Urinary bladder (tissue), 3 donors: ENCODE measurements at regions not wholly inside any gene's neighbourhood (a gene's known extent, or its start where the extent isn't known, plus 50 kb on each side); places are given as distances from the start of the nearest gene placed in this dataset.
"Not testable (repeated sequence)": the region's sequence is repeated elsewhere in the genome, so short reads cannot be mapped to it uniquely, and the experiment has no call there.

Experiments used
- DNase-seq: peaks from one replicate; pipeline ENCODE4 v3.0.0-alpha.2; 2015; ENCODE audit errors: extremely low spot score
- H3K27ac ChIP-seq: one replicate; pipeline ENCODE4 v1.5.1; 2013; ENCODE audit warnings: low read depth, mild to moderate bottlenecking, moderate library complexity
- H3K36me3 ChIP-seq: one replicate; pipeline ENCODE4 v1.6.1; 2013; ENCODE audit warnings: mild to moderate bottlenecking, moderate library complexity; ENCODE audit not compliant: insufficient read depth
- H3K4me1 ChIP-seq: one replicate; pipeline ENCODE4 v1.6.1; 2013; ENCODE audit warnings: mild to moderate bottlenecking, moderate library complexity; ENCODE audit not compliant: insufficient read depth
- H3K4me3 ChIP-seq: one replicate; pipeline ENCODE4 v1.5.1; 2013; ENCODE audit warnings: low read depth, low read length
- WGBS: extraction: QIAGEN DNeasy Blood & Tissue Kit; methylation state at CpG from one replicate; pipeline ENCODE4 v1.1.7; 2013; 5-methylcytosine and 5-hydroxymethylcytosine counted together
- donor health status: healthy with polysubstance abuse.
- donor health status: healthy.

DNA sequence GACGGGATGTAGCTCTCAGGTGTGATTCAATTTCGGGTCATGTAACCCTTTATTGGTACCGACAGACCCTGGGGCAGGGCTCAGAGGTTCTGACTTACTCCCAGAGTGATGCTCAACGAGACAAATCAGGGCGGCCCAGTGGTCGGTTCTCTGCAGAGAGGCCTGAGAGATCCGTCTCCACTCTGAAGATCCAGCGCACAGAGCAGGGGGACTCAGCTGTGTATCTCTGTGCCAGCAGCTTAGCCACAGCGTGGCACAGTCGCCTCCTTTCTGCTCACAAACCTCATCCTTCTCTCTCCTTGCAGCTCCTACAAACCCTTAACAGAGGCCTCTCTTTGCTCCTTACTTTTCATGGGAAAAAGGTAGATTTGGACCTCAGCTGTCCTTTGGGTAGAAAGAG, 197.5 kb upstream of the PRSS58 start:
- Histone ChIP-seq H3K36me3 (no peaks in the 10 kb centered on the region), H3K4me3 (no peak overlapping the region), H3K27ac (no peak overlapping the region), H3K4me1 (no peaks in the 10 kb centered on the region)
- no peak for DNase-seq
- WGBS, result 87% methylated on average over 10 of the region's 10 CpGs

DNA sequence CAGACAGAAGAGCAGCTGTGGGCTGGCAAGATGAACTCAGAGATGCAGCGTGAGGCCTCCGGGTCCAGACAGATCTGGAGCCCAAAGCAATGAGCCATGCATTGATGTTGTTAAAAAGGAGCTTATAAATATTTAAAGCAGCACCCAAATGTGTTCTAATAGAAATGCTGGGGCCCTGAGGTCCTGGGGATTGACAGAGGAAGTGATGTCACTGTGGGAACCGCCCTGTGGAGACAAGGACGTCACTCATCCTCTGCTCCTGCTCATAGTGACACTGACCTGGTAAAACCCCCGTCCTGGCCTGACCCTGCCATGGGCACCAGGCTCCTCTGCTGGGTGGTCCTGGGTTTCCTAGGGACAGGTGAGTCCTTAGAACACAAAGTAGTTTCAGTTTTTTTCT, 197.0 kb upstream of the PRSS58 start:
- no peak for DNase-seq
- Histone ChIP-seq H3K4me3 (no peak overlapping the region), H3K4me1 (no peaks in the 10 kb centered on the region), H3K36me3 (no peaks in the 10 kb centered on the region), H3K27ac (no peak overlapping the region)
- WGBS, result 71% methylated on average over 5 of the region's 5 CpGs

DNA sequence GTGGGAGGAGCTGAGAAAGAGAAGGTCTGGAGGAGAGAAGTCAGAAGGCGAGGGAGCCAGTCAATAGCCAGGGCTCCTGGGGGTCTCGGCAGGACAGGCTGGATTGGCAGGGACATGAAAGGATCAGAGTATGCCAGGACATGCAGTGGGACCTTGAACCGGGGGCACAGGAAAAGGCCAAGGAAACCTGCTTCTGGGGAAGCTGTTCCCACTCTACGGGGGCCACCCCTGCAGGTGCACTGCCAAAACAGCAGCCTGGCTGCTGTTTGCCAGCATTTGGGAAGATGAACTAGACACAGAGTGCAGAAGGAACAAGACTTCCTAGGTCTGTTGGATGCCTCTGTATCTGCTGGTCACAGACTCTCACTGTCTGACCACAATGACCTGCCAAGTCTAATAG, 194.9 kb upstream of the PRSS58 start:
- no peaks in the 10 kb centered on the region for H3K4me1 ChIP-seq
- DNase-seq, result no peak
- WGBS, result 71% methylated on average over 4 of the region's 4 CpGs
- no peak overlapping the region for H3K4me3 ChIP-seq
- no peak overlapping the region for H3K27ac ChIP-seq
- no peaks in the 10 kb centered on the region for H3K36me3 ChIP-seq

DNA sequence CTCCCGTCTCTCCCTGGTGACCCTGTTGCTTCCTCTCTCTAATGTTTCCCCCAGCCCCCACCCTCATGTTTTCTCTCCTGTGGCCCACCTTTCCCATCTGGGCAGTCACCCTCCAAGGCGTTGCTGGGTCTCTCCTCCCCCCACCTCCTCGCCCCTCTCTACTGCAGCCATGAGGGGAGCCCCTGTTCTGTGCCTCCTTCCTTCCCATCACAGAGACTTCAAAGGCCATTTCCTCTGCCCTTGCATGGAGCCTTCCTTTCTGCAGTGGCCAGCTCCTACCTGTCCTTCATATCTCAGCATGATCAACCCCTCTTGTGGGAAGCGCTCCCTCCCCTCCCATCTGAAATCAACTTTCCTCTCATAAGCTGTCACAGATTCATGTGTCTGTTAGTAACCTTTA, 194.0 kb upstream of the PRSS58 start:
- Histone ChIP-seq H3K36me3 (no peaks in the 10 kb centered on the region), H3K4me3 (no peak overlapping the region), H3K27ac (no peak overlapping the region), H3K4me1 (no peaks in the 10 kb centered on the region)
- 71% methylated on average over 4 of the region's 4 CpGs for WGBS
- no peak for DNase-seq

- no peak for DNase-seq
- H3K27ac ChIP-seq, result no peak overlapping the region
- WGBS, result 76% methylated on average over 5 of the region's 5 CpGs
Measured at GRCh38 chr7:142451296-142451695, 193.4 kb upstream of the PRSS58 start.

DNA sequence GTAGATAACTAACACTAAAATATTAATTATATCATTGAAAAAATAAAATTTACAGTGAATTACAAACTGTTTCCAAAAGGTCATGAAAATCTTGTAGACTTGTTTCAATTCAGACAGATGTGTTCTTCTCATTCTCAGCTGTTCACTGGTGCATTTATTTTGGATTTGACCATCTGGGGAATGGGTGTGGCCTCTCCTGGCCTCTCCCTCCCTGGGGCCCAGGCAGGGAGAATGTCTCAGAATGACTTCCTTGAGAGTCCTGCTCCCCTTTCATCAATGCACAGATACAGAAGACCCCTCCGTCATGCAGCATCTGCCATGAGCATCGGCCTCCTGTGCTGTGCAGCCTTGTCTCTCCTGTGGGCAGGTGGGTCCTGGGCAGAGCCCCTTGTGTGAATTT, 192.8 kb upstream of the PRSS58 start:
- H3K4me3 ChIP-seq, result no peak overlapping the region

More at GRCh38 chr7:142451296-142451695, 193.4 kb upstream of the PRSS58 start:
- no peaks in the 10 kb centered on the region for H3K4me1 ChIP-seq
- no peaks in the 10 kb centered on the region for H3K36me3 ChIP-seq
- H3K4me3 ChIP-seq, result no peak overlapping the region

DNA sequence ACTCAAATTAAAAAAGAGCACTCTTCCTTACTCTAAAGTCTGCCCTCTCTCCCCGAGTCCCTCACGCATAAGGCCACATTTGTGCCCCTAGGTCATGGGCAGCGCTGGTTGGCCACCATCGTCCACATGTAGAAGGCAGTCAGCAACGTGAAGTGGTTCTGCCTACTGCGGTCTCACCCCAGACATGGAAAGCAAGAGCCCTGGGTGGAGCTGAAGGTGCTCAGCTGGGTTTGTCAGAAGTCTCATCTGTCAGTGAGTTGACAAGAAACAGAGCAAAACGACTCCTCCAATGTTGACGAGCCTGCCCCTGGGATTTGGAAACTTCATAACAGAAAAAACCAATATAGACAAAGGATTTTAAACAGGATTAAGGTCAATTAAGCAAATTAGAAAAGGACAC, 192.3 kb upstream of the PRSS58 start:
- Histone ChIP-seq H3K36me3 (no peaks in the 10 kb centered on the region), H3K4me1 (no peaks in the 10 kb centered on the region), H3K27ac (no peak overlapping the region), H3K4me3 (no peak overlapping the region)
- 64% methylated on average over 8 of the region's 8 CpGs for WGBS
- DNase-seq, result no peak

More for the DNA sequence above, 192.8 kb upstream of the PRSS58 start:
- no peak overlapping the region for H3K27ac ChIP-seq
- H3K4me1 ChIP-seq, result no peaks in the 10 kb centered on the region
- no peaks in the 10 kb centered on the region for H3K36me3 ChIP-seq
- DNase-seq, result no peak
- WGBS, result 95% methylated on average over 2 of the region's 2 CpGs

GRCh38 chr7:142448857-142449256, 191.0 kb upstream of the PRSS58 start:
- H3K4me1 ChIP-seq, H3K4me3 ChIP-seq, H3K36me3 ChIP-seq, DNase-seq, H3K27ac ChIP-seq: not testable (repeated sequence)
- 82% methylated on average over 8 of the region's 8 CpGs for WGBS

DNA sequence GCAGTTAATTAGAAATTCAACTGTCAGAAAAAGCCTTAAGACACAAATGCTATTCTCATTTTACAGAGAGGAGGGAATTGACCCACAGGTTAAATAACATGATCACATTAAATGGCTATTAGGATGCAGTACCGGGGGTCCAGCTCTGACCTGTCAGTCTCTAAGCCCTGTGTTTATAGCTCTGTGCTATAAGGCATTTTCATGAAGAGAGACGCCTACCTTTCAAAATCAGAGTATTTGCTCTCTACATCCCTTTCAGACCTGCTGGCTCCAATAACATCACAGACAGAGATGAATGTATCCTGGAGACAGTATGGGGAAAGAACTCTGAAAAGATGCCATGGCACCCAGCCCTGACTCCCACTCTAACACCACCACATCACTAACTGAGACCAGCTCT, 189.9 kb upstream of the PRSS58 start:
- Histone ChIP-seq H3K4me1 (no peaks in the 10 kb centered on the region), H3K4me3 (no peak overlapping the region), H3K27ac (no peak overlapping the region), H3K36me3 (no peaks in the 10 kb centered on the region)
- DNase-seq, result no peak
- 28% methylated on average over 2 of the region's 2 CpGs for WGBS

DNA sequence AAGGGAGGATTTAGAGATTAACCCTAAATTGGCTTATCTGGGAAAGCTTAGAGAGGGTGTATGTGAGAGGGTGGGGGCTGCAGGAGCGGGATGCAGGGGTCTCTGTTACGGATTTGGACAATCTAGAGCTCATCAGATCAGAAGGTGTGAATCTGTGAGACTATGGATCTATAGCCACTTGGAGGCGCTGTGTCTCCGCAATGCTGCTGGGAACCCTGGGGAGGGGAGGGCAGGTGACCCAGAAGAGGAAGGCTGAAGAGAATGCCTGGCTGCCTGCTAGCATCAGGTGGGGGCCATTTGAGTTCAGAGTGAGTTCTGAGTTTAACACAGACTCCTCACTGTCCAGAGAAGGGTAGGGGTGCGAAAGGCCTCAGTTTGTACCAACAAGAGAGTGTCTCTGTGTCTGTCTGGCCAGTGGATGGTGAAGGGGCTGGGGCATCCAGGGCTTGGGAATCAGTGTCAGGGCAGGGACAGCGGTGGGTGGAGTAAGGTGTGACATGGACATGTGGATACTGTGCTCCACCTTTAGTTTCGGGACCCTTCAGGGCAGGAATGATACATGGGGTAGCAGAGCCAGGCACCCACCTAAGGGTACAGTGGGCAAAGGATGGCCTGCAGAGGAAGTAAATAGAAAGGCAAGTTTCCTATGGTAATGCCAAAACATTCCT, 187.3 kb upstream of the PRSS58 start:
- no peaks in the 10 kb centered on the region for H3K4me1 ChIP-seq
- 58% methylated on average over 7 of the region's 7 CpGs for WGBS
- H3K27ac ChIP-seq, result no peak overlapping the region
- DNase-seq, result no peak
- H3K36me3 ChIP-seq, result no peaks in the 10 kb centered on the region
- H3K4me3 ChIP-seq, result no peak overlapping the region

- DNase-seq, result no peak
Measured at GRCh38 chr7:142443216-142444010, 185.6 kb upstream of the PRSS58 start.

DNA sequence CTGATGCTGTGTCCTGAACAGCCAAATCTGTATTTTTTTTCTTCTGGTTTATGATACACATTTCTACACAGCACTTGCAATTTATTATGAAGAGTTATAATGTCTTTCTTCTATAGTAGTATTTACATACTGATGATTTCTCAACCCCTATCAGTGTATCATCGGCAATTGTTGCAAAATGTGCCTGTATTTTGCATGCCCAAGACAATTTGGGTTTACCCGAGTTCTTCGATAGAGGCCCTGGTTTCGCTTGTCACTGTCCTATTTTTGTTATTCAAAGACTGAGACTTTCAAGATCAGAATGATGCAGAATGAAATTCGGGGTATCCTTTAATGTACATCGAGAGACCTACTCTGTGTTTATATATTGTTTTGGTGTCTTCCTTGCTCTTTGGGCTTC, 184.5 kb upstream of the PRSS58 start:
- no peaks in the 10 kb centered on the region for H3K36me3 ChIP-seq
- 88% methylated on average over 6 of the region's 6 CpGs for WGBS

More at GRCh38 chr7:142443216-142444010, 185.6 kb upstream of the PRSS58 start:
- 46% methylated on average over 5 of the region's 5 CpGs for WGBS
- Histone ChIP-seq H3K4me3 (no peak overlapping the region), H3K36me3 (no peaks in the 10 kb centered on the region), H3K4me1 (no peaks in the 10 kb centered on the region), H3K27ac (no peak overlapping the region)

DNA sequence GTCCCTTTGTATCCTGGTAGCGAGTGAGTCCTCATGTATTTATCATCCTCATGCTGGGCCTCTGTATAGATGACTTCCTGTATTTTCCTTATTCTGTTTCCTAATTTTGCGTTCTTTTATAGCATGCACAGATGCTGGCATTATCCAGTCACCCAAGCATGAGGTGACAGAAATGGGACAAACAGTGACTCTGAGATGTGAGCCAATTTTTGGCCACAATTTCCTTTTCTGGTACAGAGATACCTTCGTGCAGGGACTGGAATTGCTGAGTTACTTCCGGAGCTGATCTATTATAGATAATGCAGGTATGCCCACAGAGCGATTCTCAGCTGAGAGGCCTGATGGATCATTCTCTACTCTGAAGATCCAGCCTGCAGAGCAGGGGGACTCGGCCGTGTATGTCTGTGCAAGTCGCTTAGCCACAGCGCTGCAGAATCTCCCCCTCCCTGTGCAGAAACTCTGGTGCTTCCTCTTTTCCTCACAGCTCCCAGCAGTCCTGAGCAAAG, 183.1 kb upstream of the PRSS58 start:
- H3K4me3 ChIP-seq, result no peak overlapping the region
- 57% methylated on average over 9 of the region's 9 CpGs for WGBS
- H3K4me1 ChIP-seq, result no peaks in the 10 kb centered on the region
- no peaks in the 10 kb centered on the region for H3K36me3 ChIP-seq
- no peak for DNase-seq
- H3K27ac ChIP-seq, result no peak overlapping the region

More for the DNA sequence above, 184.5 kb upstream of the PRSS58 start:
- no peak overlapping the region for H3K4me3 ChIP-seq
- H3K4me1 ChIP-seq, result no peaks in the 10 kb centered on the region
- DNase-seq, result no peak
- H3K27ac ChIP-seq, result no peak overlapping the region

DNA sequence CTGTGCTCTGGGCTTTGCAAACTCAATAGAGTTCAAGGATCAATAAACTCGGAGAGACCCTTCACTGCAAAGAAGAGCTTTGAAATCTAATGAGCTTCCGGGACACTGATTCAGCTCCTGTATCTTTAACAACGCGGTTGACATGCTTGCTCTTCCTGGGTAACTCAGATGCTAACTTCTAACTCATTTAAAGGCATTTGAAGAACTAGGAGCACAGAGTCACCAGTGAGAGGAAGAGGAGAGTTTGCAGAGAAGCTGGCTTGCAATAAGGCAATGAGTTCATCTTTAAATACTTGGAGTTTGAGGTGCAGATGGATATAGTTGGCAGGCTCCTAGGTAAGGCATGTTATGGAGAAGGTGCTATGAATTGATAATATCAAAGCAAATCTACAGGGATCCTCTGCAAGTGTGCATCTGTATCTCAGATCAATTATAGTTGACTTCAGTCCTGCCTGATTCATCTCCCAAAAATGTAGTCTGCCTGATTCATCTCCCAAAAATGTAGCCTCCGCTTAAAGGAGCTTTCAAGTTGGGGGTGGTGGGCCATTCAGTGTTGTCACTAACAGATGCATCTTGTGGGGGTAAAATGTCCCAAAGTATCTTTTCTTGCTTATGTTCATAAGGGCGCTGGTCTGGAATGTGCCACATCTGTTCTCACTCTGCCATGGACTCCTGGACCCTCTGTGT, 182.5 kb upstream of the PRSS58 start:
- H3K4me3 ChIP-seq, result no peak overlapping the region
- no peaks in the 10 kb centered on the region for H3K36me3 ChIP-seq
- H3K4me1 ChIP-seq, result no peaks in the 10 kb centered on the region
- DNase-seq, result no peak
- H3K27ac ChIP-seq, result no peak overlapping the region
- 72% methylated on average over 6 of the region's 6 CpGs for WGBS
